ENCODE measurements at regions not wholly inside any gene's neighbourhood (a gene's known extent, or its start where the extent isn't known, plus 50 kb on each side); places are given as distances from the start of the nearest gene placed in this dataset.

DNA sequence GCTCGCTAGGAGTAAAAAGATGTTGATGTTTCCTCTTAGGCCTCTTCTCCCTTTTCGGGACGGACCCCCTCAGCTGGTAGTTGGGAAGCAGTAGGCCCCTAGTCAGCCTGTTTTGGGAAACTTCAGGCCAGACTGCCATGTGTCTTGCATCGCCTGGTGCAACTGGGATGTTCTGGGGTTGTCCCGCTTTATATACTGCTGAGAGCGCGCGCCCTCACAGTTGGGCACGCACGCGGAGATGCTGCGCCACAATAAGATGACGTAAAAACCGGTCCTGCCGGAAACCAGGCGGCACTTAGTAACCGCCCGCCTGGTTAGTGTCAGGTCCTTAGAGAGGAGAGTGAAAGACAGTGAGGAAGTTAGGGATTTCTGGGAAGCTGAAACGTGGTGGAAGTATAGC, 231.3 kb upstream of the CT83 start:
- TF ChIP-seq POLR2A (IDR thresholded peaks at IDR 0.05) (no peak), POLR2AphosphoS5 (IDR thresholded peaks at IDR 0.05) (no peak), EP300 (IDR thresholded peaks at IDR 0.05; ENCODE audit: low read depth) (no peak)
- TF ChIP-seq, protein P1, sequence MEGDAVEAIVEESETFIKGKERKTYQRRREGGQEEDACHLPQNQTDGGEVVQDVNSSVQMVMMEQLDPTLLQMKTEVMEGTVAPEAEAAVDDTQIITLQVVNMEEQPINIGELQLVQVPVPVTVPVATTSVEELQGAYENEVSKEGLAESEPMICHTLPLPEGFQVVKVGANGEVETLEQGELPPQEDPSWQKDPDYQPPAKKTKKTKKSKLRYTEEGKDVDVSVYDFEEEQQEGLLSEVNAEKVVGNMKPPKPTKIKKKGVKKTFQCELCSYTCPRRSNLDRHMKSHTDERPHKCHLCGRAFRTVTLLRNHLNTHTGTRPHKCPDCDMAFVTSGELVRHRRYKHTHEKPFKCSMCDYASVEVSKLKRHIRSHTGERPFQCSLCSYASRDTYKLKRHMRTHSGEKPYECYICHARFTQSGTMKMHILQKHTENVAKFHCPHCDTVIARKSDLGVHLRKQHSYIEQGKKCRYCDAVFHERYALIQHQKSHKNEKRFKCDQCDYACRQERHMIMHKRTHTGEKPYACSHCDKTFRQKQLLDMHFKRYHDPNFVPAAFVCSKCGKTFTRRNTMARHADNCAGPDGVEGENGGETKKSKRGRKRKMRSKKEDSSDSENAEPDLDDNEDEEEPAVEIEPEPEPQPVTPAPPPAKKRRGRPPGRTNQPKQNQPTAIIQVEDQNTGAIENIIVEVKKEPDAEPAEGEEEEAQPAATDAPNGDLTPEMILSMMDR (IDR thresholded peaks at IDR 0.05) = no peak
